OCI-LY1 (cell line): ENCODE measurements at regions not wholly inside any gene's neighbourhood (a gene's known extent, or its start where the extent isn't known, plus 50 kb on each side); places are given as distances from the start of the nearest gene placed in this dataset.

ENCODE experiments used
- CTCF ChIP-seq: fragments of 200-600 bp; sonication (generic), shearing (Covaris generic); IDR thresholded peaks from 2 replicates; pipeline ENCODE4 v1.5.1; 2017; ENCODE audit warnings: mild to moderate bottlenecking, antibody characterized with exemption, low read length, moderate library complexity, mixed read lengths
- EZH2 ChIP-seq: fragments of 200-600 bp; sonication (generic), shearing (Covaris generic); IDR thresholded peaks from 2 replicates; pipeline ENCODE4 v1.8.0; 2017; ENCODE audit warnings: borderline replicate concordance, mixed run types, mild to moderate bottlenecking, antibody characterized with exemption, low read length, moderate library complexity, mixed read lengths

- TF ChIP-seq EZH2: no peak
- no peak for TF ChIP-seq CTCF
Measured at GRCh38 chr9:129517006-129517405, 103.9 kb downstream of the C9orf50 start.
